SK-N-MC (cell line): ENCODE measurements at regions not wholly inside any gene's neighbourhood (a gene's known extent, or its start where the extent isn't known, plus 50 kb on each side); places are given as distances from the start of the nearest gene placed in this dataset.

Source experiments
- EZH2 ChIP-seq: fragments of 200-600 bp; sonication (generic); IDR thresholded peaks from one replicate; pipeline ENCODE4 v1.6.1; 2017; ENCODE audit warnings: antibody characterized with exemption
- FOXP2 ChIP-seq: optimal IDR thresholded peaks from 2 replicates; pipeline ENCODE3; 2011; ENCODE audit warnings: mild to moderate bottlenecking, moderate library complexity; ENCODE audit not compliant: insufficient read depth; ENCODE audit errors: extremely low read length, control extremely low read depth
- POLR2AphosphoS5 ChIP-seq: IDR thresholded peaks from 2 replicates; pipeline ENCODE4 v1.6.1; 2012; ENCODE audit warnings: mild to moderate bottlenecking, low read depth, low read length, borderline replicate concordance

GRCh38 chr9:119963258-119963797 lies 594.1 kb upstream of the BRINP1 start:
- TF ChIP-seq EZH2 (no peak), POLR2AphosphoS5 (no peak), FOXP2 (no peak)
